ENCODE measurements at regions not wholly inside any gene's neighbourhood (a gene's known extent, or its start where the extent isn't known, plus 50 kb on each side); places are given as distances from the start of the nearest gene placed in this dataset.

- TF ChIP-seq EZH2 (IDR thresholded peaks at IDR 0.05; ENCODE audit: borderline replicate concordance, low read depth, low read length, severe bottlenecking): no peak
- no peak for TF ChIP-seq CTCF (IDR thresholded peaks at IDR 0.05; ENCODE audit: borderline replicate concordance, extremely low read depth, low read length, poor library complexity, severe bottlenecking)
- Histone ChIP-seq H3K4me3 (ENCODE audit: low read depth in 1 of 2, low read length in 2 of 2) (no peak overlapping the region), H3K27ac (ENCODE audit: low read length) (no peak overlapping the region), H3K4me1 (ENCODE audit: insufficient read depth, low read length) (no peaks in the 10 kb centered on the region), H3K4me2 (ENCODE audit: insufficient read depth, low read length) (no peak overlapping the region), H3K36me3 (ENCODE audit: insufficient read depth, low read length) (no peaks in the 10 kb centered on the region), H4K20me1 (ENCODE audit: insufficient read depth, low read length) (no peaks in the 10 kb centered on the region), H3K79me2 (ENCODE audit: insufficient read depth, low read length) (no peaks in the 10 kb centered on the region), H3K9me3 (ENCODE audit: insufficient read depth, low read length, severe bottlenecking) (no peaks in the 10 kb centered on the region), H3K9ac (ENCODE audit: low read depth, low read length) (no peak overlapping the region), H2AFZ (ENCODE audit: low read depth, low read length) (no peak overlapping the region), H3K27me3 (ENCODE audit: insufficient read depth, low read length, poor library complexity) (no peaks in the 10 kb centered on the region)
- ATAC-seq (ENCODE audit: insufficient read depth, low read depth) (no peak), DNase-seq (no peak)
Measured at GRCh38 chr1:57803586-57803985, 379.7 kb upstream of the DAB1 start.

- Histone ChIP-seq H2AFZ (ENCODE audit: low read depth, low read length) (no peak overlapping the region), H3K9ac (ENCODE audit: low read depth, low read length) (no peak overlapping the region), H3K27me3 (ENCODE audit: insufficient read depth, low read length, poor library complexity) (no peaks in the 10 kb centered on the region), H4K20me1 (ENCODE audit: insufficient read depth, low read length) (no peaks in the 10 kb centered on the region), H3K79me2 (ENCODE audit: insufficient read depth, low read length) (no peaks in the 10 kb centered on the region), H3K4me1 (ENCODE audit: insufficient read depth, low read length) (no peaks in the 10 kb centered on the region), H3K4me2 (ENCODE audit: insufficient read depth, low read length) (no peak overlapping the region), H3K27ac (ENCODE audit: low read length) (no peak overlapping the region), H3K4me3 (ENCODE audit: low read depth in 1 of 2, low read length in 2 of 2) (no peak overlapping the region), H3K9me3 (ENCODE audit: insufficient read depth, low read length, severe bottlenecking) (no peaks in the 10 kb centered on the region), H3K36me3 (ENCODE audit: insufficient read depth, low read length) (no peaks in the 10 kb centered on the region)
- TF ChIP-seq EZH2 (IDR thresholded peaks at IDR 0.05; ENCODE audit: borderline replicate concordance, low read depth, low read length, severe bottlenecking) (no peak), CTCF (IDR thresholded peaks at IDR 0.05; ENCODE audit: borderline replicate concordance, extremely low read depth, low read length, poor library complexity, severe bottlenecking) (no peak)
- ATAC-seq (ENCODE audit: insufficient read depth, low read depth): no peak
- DNase-seq: no peak
Measured at GRCh38 chr1:57800376-57800775, 376.5 kb upstream of the DAB1 start.

- ATAC-seq (ENCODE audit: insufficient read depth, low read depth): no peak
- TF ChIP-seq EZH2 (IDR thresholded peaks at IDR 0.05; ENCODE audit: borderline replicate concordance, low read depth, low read length, severe bottlenecking): no peak
- TF ChIP-seq CTCF (IDR thresholded peaks at IDR 0.05; ENCODE audit: borderline replicate concordance, extremely low read depth, low read length, poor library complexity, severe bottlenecking): no peak
Measured at GRCh38 chr1:57799490-57800115, 375.7 kb upstream of the DAB1 start.

More at GRCh38 chr1:57799490-57800115, 375.7 kb upstream of the DAB1 start:
- DNase-seq: no peak
- H3K4me2 ChIP-seq (ENCODE audit: insufficient read depth, low read length): no peak overlapping the region
- H2AFZ ChIP-seq (ENCODE audit: low read depth, low read length): no peak overlapping the region
- no peak overlapping the region for H3K27ac ChIP-seq (ENCODE audit: low read length)
- H3K4me1 ChIP-seq (ENCODE audit: insufficient read depth, low read length): no peaks in the 10 kb centered on the region
- no peak overlapping the region for H3K9ac ChIP-seq (ENCODE audit: low read depth, low read length)
- H3K79me2 ChIP-seq (ENCODE audit: insufficient read depth, low read length): no peaks in the 10 kb centered on the region
- no peaks in the 10 kb centered on the region for H3K36me3 ChIP-seq (ENCODE audit: insufficient read depth, low read length)
- no peaks in the 10 kb centered on the region for H4K20me1 ChIP-seq (ENCODE audit: insufficient read depth, low read length)
- no peaks in the 10 kb centered on the region for H3K27me3 ChIP-seq (ENCODE audit: insufficient read depth, low read length, poor library complexity)
- no peaks in the 10 kb centered on the region for H3K9me3 ChIP-seq (ENCODE audit: insufficient read depth, low read length, severe bottlenecking)
- no peak overlapping the region for H3K4me3 ChIP-seq (ENCODE audit: low read depth in 1 of 2, low read length in 2 of 2)

Measured in DND-41 (cell line).